Stimulated activated CD8-positive, alpha-beta memory T cell treated with anti-CD3 and anti-CD28 coated beads, Interleukin-4, amount 100 ng/mL, for 24 hours (primary cell): ENCODE measurements at regions not wholly inside any gene's neighbourhood (a gene's known extent, or its start where the extent isn't known, plus 50 kb on each side); places are given as distances from the start of the nearest gene placed in this dataset.
A peak's percentile ranks its signal among the peaks of the same experiment; 100 is the strongest.
"Not testable (repeated sequence)": the region's sequence is repeated elsewhere in the genome, so short reads cannot be mapped to it uniquely, and the experiment has no call there.

Experiments
- DNase-seq: peaks from one replicate; pipeline ENCODE4 v3.0.0-alpha.2; 2020; ENCODE audit warnings: low read depth

DNA sequence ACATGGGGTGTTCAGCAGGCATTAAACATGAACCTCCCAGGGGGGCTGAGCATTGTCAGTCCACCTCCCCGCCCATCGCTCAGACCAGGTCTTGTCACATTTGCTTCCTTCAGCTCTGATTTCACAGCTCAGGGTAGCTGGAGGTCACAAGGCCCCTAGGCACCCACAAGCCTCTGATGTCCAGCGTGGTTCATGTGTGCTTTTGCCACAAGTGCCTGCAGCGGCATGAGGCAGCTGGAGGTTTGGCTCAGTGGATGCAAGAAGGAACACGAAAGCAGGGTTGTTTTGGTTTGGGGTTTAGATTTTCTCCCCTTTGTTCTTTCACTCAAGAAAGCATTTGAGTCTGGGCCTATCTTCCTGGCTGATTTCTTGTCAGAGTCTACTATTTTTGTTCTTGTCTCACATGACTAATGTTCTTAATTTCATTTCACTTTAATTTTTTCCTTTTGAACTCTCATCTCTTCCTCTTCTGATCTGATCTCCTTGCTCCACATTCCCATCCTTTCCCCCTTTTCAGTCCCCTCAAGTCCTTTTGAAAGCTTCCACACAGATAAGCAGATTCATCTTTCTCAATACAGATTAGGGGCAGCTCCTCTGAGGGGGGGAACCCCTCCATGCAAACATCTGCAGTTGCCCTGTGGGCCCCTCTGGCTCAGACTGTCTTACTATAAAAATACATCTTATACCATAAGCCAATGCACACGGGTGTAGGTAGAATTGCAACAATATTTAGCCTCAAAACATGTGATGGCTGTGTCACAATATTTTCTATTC is 68.1 kb upstream of the CEP85L start:
- DNase-seq = no peak

DNA sequence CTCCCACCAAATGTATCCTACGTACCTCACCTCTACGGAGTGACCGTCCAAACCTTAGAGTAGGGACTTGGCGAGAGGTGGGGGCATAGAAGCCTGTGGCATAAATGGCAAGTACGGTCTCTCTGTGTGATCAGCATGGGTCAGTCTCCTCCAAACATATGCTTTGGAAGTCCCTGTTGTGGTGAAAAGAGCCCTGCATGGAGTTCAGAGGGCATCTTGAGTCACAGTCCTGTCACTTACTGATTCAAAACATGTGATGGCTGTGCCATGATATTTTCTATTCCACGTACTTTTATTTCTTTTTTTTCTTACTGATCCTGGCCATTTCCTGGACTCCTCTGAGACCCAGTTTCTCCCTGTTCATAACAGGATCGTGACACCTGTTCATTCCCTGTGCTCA is 67.5 kb upstream of the CEP85L start:
- no peak for DNase-seq

DNA sequence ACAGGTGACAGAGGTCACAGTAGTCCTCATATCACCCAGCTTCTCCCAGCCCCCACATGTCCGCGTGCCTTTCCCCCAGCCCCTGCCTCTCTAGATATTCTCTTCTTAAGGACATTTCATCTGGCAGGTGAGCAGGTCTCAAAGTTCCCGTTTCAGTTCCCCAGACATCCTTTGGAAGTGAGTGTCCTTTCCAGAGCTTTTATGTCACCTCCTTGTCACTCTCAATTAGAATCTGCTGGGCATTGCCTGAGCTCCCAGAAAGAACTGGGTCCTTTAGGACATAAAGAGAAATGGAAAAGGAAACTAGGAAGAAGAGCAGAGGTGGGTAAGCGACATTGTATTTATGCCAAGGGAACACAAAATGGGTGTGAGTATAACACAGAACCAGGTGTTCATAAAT is 66.9 kb upstream of the CEP85L start:
- no peak for DNase-seq

DNA sequence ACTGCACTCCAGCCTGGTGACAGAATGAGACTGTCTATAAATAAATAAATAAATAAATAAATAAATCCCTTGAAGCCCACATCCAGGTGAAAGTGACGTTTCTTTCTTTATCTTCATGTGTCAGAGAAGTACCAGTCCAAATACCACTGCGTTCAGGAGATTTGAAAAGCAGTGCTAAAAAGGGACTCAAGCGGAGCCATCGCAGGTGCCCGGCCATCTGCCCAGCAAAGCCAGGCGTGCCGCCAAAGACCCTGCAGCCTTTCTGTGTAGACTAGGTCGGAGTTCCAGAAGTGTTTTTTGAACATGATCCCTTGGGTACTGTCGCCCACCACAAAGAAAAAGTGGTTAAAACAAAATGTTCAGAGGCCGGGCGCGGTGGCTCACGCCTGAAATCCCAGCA is 65.7 kb upstream of the CEP85L start:
- DNase-seq = no peak

DNA sequence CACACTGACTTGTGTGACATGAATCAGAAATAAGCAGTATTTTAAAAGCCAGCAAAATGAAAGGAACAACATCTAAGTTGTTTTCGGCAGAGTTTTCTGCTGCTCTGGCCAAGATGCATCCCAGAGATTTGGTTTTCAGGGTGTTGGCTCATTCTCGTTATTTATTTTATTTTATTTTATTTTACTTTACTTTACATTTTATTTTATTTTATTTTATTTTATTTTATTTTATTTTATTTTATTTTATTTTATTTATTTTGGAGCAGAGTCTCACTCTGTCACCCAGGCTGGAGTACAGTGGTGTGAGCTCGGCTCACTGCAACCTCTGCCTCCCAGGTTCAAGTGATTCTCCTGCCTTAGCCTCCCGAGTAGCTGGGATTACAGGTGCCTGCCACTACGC is 64.5 kb upstream of the CEP85L start:
- not testable (repeated sequence) for DNase-seq

DNA sequence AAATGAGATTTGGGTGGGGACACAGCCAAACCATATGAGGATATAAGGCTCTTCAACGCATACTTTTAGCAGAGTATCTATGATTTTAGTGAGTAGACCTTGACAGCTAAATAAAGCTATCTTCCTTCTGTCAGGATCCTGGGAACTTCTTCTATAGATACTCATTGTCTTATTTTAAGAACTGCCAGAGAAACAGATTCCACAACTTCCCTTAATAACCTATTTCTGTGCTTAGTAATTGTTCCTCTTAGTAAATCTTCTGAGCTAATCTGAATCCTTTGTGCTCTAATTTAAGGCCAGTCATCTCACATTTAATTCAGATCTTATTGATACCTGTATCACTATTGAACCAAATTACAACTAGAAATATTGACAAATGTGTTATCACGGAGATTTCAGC is 64.0 kb upstream of the CEP85L start:
- DNase-seq = no peak

DNA sequence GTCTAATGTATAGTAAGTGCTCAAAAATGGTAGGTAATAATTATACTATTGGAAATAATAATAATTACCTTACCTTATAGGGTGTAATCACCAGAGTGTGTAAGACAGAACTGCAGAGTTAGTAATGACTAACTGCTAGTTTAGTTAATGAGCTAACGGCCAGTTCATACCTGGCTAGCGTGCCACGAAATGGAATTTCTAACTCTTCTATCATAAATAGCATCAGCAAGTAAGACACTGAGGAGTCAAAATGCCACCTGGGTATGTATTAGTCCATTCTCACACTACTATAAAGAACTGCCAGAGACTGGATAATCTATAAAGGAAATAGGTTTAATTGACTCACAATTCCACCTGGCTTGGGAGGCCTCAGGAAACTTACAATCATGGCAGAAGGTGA is 63.4 kb upstream of the CEP85L start:
- no peak for DNase-seq

DNA sequence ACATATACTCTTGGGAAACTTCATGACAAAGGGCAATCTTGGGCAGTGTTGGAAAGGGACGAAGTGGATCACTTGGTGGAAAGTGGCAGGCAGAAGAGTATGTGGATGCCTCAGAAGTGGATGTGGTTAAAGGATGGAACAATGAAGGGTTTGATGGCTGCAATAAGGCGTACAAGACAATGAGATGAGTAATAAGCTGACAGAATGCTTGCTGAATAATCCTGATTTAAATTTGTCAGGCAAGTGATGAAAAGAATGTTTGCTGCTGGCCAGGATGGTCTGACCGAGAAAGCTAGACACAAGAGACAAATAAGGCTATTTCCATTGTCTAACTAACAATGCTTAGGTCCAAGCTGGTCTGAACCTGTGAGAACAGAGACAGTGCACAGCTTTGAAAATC is 61.6 kb upstream of the CEP85L start:
- no peak for DNase-seq

DNA sequence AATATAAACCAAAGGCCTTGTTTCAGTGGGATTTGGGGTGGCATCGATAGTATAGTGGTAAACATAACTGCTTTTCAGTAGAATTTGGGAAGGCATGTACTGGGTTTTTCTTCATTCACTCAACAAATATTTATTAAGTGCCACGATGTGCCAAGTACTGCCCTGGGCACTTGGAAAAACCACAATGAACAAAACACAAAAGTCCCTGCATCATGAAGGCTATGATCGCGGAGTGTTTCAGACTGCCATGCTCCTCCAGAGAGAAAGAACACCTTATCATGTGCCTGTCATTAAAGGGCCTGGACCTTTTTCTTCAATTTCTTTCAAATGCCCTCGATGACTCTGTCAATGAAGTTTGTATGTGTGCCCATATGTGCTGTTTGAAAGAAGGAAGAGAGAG is 59.2 kb upstream of the CEP85L start:
- no peak for DNase-seq

DNA sequence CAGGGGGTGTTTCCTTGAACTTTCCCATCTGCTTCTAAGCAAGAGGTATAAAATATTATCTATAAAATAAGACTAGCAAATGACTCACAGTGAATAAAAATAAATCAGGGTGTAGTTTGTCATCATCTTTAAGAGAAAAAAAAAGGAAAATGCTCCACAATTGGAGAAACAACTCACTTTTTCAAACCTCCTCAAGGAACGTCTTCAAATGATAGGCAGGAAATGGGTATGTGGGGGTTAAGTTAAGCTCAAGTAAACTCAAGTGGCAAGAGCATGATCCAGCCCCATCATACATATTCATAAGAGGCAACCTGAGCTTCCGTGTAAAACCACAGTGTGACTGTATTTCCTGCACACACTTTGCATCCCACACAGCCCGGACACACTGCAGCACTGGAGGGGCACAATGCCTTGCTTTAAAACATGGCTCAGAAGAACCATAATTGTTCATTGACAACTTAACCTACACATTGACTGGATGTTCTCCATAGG is 58.5 kb upstream of the CEP85L start:
- DNase-seq = peak; percentile 52

DNA sequence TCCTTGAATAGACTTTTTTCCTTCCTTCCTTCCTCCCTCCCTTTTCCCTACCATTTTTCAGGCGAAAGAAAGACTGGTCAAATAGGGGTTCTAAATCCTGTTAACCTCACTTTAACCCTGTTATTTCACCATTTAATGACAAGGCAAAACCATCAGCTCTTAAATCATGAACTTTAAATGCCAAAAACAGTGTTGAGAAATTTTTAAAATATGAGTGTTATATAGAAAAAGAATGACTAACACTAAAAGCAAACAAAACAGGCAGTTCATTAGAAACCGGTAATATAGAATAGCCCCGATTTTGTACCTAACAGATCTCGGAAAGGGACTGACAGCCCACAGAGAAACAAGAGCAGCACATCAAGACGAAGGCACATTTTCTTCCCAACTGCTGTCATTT is 57.4 kb upstream of the CEP85L start:
- no peak for DNase-seq

DNA sequence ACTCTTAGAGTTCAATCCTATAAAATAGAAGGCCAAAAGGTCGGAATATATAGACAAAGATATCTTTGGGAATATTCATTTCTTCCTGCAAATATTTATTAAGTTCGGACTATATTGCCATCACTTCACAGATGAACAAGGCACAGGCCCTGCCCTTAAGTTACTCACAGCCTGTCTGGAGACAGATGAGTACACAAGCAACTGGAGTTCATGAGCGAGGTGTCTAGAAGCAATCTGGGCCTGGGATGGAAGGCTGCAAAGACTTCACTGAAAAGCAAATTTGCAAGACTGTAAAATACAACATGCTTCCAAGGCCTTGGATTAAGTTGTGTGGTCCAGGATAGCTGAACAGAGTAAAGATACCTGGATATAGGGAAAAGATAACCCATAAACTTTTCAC is 56.7 kb upstream of the CEP85L start:
- no peak for DNase-seq

DNA sequence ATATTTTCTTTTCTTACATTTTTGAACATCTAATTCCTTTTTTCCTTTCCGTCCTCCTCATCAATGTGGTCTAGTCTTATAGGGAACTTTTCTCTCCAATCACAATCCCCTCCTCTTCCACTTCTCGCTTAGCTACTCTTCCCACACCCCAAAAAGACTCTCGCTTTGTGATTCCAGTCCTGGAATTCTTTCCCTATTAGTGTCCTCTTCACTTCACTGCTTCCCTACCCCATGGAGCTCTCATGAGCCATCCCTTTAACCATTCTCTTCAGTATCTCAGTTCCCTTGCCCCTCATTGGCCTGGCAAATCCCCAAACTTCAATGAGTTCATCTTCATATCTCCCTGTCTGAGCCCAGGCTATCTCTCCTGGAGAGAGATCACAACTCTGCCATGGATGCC is 55.3 kb upstream of the CEP85L start:
- DNase-seq = no peak

DNA sequence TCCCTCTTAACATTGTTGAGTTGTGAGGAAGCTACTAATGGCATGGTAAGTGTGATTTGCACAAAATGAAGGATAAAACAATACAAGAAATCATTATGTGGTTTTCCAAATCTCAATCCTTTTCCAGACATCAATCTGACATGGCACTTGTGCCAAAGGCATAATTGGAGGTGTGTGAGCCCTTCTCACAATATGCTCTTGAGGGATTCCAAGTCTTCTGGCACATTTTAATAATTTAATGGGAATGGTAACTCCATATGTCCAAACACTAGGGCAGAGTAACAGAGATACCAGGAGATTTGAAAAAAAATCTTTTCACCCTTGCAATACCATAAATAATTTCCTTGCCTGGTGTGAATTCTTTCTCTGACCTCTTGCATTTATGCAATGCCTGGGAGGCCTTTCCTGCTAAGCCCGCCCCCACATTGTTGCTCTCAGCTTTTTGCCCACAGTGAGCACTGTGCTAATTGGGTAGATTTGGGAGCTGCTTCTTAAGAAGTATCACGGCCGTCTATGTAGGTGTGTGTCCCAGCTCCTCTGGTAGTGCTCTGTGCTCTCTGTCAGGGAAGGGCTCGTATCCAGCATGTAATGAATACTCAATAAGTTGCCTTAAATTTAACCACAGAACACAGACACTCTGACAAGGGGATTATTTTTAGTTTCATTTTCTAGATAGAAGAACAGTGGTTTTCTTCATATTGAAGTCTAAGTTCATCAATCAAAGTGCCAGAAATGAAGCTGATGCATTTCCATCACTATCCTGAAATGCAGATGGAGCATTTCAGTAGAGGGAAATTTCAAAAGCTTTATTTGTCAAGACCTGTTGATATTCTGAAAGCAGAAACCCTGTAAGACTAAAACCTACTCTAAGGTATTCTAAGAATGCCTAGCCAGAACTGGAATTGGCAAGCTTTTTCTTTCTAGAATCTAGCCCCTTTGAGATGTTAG is 54.4 kb upstream of the CEP85L start:
- peak; percentile 18 for DNase-seq

DNA sequence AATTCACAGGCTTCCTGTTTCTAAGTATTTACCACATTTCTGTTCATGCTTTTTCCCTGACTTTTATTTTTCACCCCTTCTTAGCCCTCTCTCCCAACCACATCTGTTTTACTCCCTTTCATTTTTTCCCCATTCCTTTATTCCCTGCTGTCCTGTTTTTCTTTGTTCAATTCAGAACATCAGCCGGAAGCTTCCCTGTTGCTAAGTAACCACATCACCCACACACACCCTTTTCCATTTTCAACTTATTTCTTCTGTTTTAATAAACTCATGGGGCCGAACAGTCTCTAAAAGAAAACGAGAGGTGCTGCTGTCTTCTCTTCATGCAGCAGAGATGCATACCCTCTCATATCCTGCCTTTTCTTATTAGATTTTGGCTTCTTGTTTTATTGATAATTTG is 53.5 kb upstream of the CEP85L start:
- no peak for DNase-seq

DNA sequence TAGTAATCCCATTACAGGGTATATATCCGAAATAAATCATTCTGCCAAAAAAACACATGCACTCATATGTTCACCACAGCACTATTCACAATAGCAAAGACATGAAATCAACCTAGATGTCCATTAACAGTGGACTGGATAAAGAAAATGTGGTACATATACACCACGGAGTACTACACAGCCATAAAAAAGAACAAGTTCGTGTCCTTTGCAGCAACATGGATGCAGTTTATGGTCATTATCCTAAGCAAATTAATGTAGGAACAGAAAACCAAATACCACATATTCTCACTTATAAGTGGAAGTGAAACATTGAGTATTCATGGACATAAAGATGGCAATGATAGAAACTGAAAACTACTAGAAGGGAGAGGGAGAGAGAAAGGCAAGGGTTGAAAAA is 49.9 kb upstream of the CEP85L start:
- not testable (repeated sequence) for DNase-seq
